VCaP (cell line): ENCODE measurements at regions not wholly inside any gene's neighbourhood (a gene's known extent, or its start where the extent isn't known, plus 50 kb on each side); places are given as distances from the start of the nearest gene placed in this dataset.

ENCODE experiments used
- H3K27ac ChIP-seq: fragments of 450-650 bp; 2 replicates; pipeline ENCODE4 v1.5.1; 2017
- TF ChIP-seq, protein P1 (sequence below): fragments of 450-650 bp; conservative IDR thresholded peaks from 2 replicates; pipeline ENCODE4 v1.5.1; 2017; ENCODE audit warnings: mild to moderate bottlenecking, moderate library complexity

DNA sequence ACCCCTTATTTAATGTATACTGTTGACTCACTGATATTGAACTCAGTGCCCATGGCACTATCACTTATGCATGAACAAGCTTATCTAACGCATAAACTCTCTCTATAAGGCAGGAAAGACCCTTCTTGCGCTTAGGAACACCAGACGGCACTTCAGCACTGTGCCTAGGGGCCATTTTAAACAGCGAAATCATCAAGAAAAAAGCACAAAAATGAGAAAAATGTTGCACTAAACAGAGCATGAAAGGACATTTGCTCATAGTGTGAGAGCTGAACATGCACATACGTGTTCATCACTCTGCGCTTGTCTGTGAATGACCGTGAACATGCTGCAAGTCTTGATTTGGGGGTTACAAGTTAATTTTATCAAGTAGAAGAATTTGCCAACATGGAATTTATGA lies 109.6 kb downstream of the WDR11 start:
- TF ChIP-seq, protein P1, sequence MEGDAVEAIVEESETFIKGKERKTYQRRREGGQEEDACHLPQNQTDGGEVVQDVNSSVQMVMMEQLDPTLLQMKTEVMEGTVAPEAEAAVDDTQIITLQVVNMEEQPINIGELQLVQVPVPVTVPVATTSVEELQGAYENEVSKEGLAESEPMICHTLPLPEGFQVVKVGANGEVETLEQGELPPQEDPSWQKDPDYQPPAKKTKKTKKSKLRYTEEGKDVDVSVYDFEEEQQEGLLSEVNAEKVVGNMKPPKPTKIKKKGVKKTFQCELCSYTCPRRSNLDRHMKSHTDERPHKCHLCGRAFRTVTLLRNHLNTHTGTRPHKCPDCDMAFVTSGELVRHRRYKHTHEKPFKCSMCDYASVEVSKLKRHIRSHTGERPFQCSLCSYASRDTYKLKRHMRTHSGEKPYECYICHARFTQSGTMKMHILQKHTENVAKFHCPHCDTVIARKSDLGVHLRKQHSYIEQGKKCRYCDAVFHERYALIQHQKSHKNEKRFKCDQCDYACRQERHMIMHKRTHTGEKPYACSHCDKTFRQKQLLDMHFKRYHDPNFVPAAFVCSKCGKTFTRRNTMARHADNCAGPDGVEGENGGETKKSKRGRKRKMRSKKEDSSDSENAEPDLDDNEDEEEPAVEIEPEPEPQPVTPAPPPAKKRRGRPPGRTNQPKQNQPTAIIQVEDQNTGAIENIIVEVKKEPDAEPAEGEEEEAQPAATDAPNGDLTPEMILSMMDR, result no peak
- no peak overlapping the region for H3K27ac ChIP-seq

DNA sequence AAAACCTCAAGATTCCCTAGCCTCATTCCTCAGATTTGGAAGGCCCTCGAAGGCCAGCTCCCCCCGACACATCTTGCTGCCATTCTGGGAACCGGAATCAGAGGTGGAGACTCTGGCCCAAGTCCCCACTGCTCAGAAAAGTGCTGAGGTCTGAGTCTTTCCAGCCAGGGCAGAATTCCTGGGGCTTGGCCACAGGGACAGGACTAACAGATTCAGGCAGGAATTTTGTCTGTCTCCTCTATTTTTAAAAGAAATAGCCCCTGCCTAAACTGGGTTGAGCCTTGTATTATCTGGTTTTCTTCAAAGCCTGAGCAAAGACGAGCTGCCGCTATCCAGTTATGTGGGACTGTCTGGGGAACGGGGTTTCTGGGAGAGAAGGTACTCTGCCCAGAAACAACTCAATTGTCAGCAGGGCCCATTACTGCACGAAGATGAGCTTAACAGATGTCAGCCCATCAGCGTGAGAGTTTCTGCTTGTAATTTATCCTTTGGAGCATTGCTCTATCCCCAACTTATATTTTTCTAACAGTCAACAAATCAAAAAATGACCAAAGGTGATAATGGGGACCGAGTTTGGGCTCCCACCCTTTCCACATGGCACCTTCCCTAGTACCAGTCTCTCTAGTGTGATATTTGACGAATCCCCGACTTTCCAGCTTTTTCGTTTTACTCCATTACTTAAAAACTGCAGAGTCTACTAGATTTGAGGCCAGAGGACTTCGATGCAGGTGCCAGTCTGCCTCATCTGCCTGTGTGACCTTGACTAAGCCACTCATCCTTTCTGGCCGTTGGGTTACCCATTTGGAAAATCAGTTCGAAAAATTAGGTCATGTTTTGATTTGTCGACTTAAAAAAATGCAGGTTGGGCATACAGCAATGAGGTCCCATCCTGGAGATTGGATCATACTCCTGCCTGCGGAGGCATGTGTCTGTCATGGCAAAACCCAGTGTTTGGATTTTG lies 110.9 kb downstream of the WDR11 start:
- TF ChIP-seq, protein P1, result no peak
- no peak overlapping the region for H3K27ac ChIP-seq

DNA sequence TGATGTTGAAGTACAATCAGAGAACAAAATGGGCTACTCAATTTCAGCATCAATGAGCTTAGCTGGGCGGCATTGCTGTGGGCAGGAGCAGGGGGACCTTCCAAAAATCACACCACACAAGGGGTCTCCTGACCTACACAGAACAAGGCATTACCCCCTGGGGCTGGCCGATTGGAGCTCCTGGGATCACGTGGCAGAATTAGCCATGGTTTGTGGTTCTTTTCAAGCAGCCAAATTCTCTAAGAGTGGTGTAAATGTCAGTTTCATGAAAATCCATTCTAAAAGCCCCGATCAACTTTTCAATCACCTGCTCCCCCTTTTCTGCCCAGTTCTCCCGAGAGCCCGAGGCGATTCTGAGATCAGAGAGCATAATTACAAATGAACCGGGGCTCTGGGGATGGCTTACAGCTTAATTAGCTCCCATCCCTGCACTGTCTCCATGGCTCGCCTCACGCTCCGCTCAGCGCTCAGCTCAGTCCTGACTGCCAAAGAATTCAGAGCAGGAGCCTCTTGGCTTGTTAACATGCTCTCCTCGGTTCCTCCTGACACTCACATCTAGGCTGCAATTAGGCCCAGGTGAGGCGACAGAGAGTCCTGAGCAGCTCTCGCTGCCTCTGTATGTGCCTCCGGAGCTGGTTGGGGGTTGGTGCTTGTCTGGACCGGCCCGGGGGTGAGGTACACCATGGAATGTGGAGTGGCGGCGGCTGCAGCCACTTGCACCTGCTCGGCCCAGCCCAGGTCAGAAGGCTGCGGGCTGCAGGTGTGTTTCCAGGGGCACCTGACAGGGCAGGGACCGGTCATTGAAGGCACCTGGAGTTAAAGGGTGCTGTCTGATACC lies 111.8 kb downstream of the WDR11 start:
- no peak overlapping the region for H3K27ac ChIP-seq
- TF ChIP-seq, protein P1, result no peak

DNA sequence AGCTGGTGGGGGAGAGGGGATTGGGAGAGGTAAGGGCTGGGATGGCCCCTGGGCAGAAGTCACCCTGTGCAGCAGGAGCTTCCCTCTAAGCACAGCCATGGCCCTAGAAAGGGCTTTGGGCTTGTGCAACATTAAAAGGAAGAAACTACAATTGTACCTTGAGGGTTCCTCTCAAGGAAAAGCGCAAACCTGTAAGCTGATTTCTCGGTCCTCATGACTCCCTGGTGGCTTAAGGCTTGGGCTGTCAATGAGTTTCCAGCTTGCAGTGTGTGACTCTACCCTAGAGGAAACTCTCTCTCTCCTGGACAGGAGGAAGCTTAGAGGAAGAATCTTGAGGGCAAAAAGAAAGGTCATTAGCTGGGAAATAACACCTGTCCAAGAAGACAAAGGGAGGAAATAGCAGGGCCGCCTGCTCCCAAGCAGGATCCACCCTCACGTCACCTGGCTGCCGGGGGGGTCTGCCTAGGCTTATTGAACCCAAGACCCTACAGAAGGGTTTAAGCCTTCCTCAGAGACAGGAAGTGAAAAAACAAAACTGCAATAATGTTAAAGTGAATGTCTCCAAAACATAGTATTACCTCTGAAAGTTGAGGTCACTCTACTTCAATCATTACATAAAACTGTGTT lies 112.5 kb downstream of the WDR11 start:
- TF ChIP-seq, protein P1, result no peak

DNA sequence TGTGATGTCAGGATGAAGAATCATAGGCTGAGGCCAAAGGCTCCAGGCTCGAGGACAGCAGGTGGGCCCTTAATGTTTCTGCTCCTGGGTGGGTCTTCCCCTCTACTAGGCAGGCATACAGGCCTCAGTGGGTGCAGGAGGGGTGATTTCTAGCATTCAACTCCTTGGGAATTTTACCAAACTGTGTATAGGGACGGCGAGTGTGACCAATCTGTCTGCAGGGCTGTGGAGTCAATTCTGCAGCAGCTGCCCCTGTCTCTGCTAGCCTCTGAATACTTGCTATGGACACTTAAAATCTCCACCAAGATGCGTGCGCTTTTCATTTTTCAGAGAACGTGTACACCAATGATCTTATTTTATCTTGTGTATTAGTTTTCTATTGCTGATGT lies 115.5 kb downstream of the WDR11 start:
- TF ChIP-seq, protein P1, result no peak
- H3K27ac ChIP-seq, result no peak overlapping the region

More for the DNA sequence above, 112.5 kb downstream of the WDR11 start:
- no peak overlapping the region for H3K27ac ChIP-seq

DNA sequence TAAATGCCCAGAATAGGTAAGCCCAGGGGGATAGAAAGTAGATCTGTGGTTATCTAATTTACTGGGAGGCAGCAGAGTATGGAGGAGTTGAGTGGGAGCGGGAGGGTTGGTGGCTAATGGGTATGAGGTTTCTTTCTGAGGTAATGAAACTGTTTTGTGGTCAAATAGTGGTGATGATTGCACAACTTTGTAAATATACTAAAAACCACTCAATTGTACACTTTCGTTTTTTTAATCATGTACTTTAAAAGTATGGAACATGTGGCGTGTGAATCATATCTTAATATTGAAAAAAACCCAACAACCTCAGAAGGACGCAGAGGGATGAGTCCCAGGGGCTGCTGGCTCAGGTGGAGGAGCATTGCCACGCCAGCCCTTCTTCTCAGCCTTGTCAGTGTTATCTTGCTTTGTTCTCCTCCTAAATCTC lies 118.1 kb downstream of the WDR11 start:
- TF ChIP-seq, protein P1, result no peak
- H3K27ac ChIP-seq, result no peak overlapping the region
